ENCODE measurements at regions not wholly inside any gene's neighbourhood (a gene's known extent, or its start where the extent isn't known, plus 50 kb on each side); places are given as distances from the start of the nearest gene placed in this dataset.

GRCh38 chr12:98238515-98239130 is 276.8 kb upstream of the TMPO start:
- TF ChIP-seq CTCF (IDR thresholded peaks at IDR 0.05 in 4 of 5, conservative IDR thresholded peaks at IDR 0.05 in 1 of 5): no peak
- TF ChIP-seq POLR2A (IDR thresholded peaks at IDR 0.05): no peak
